Body of pancreas (tissue), 4 donors: ENCODE measurements at regions not wholly inside any gene's neighbourhood (a gene's known extent, or its start where the extent isn't known, plus 50 kb on each side); places are given as distances from the start of the nearest gene placed in this dataset.

Experiments
- CTCF ChIP-seq, 7 experiments: fragments of 450-650 bp in 4 of 7; fragments of 200-600 bp in 3 of 7; sonication (generic) in 3 of 7; IDR thresholded peaks; one replicate each; pipeline ENCODE4 v1.5.1; 2016 to 2019; ENCODE audit warnings: antibody characterized with exemption in 7 of 7
- POLR2A ChIP-seq, 3 donors: fragments of 450-650 bp; IDR thresholded peaks; one replicate each; pipeline ENCODE4 v1.6.1; 2016; ENCODE audit warnings: antibody characterized with exemption in 3 of 3, mild to moderate bottlenecking in 2 of 3

- peak in 4 of 7 experiments; percentile 30 to 49 (median 42) for TF ChIP-seq CTCF (IDR thresholded peaks at IDR 0.05)
- TF ChIP-seq POLR2A (IDR thresholded peaks at IDR 0.05) = peak in 2 of 3 donors; percentile 6 to 18
Measured at GRCh38 chr7:369476-370258, 79.7 kb downstream of the FOXL3 start.
